HuH-7 (cell line): ENCODE measurements at regions not wholly inside any gene's neighbourhood (a gene's known extent, or its start where the extent isn't known, plus 50 kb on each side); places are given as distances from the start of the nearest gene placed in this dataset.

Experiments
- DNase-seq: peaks from one replicate; pipeline ENCODE4 v3.0.0; 2011; ENCODE audit warnings: low spot score

GRCh38 chr20:7411075-7411474 lies 529.2 kb downstream of the HAO1 start:
- DNase-seq = no peak

DNA sequence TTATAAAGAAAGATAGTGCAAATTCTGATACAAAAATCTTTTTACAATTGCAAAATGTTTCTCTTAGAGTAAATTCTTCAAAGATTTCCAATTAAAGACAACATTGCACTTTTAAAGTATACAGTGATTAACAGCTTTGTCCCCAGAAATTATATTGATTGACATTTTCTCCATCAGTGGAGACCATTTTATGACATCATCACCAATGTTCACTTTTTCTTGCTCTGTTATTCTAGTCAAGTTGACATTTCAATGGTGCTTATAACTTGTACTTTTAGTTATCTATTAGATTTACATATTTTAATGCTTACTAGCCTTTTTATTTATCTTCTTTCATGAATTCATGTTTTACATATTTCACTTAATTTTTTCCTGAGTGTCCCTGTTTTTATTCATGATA lies 524.8 kb downstream of the HAO1 start:
- DNase-seq = no peak

DNA sequence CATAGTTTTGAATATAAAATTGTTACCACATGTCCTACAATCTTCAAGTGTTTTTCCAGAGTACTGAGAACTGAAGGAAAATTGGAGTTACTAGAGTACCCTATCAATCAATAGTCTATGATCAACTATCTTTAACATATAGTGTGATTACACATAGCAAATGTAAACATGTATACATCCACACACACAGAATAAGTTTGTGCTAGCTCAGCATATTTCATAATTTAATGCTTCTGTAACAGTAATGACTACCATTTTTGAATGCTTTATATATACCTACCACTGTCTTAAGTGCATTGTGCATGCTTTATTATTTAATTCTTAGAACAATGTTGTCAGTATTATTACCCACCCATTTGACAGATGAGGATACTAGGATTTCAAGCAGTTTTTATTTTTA lies 523.9 kb downstream of the HAO1 start:
- no peak for DNase-seq

GRCh38 chr20:7420345-7420744 lies 519.9 kb downstream of the HAO1 start:
- DNase-seq = no peak

DNA sequence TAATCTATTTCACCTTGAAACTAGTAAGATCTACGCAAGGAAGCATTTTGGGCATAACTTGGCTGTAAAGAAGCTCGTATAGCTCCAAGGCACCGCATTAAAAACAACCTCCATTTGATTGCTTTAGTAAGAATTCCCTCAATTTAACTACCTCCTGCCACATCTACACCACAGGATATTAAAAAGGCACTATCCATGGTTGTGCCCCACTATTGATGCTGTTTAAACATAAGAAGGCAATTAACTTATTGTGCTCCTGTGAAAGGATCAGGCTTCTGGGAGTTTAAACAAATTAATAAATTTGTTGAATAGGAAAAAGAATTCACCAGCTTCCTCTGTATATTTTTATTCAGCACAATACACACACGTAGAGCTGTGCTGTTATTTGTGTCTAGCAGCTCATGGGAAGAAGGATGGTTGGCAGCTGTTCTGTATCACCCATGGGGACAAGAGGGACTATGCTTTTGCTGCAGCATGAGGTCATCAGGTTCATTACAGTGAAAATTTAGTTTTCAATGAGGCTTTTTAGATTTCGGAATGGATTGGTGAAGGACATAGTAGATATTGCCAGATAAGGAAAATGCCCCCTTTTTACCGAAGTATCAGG lies 513.3 kb downstream of the HAO1 start:
- no peak for DNase-seq

DNA sequence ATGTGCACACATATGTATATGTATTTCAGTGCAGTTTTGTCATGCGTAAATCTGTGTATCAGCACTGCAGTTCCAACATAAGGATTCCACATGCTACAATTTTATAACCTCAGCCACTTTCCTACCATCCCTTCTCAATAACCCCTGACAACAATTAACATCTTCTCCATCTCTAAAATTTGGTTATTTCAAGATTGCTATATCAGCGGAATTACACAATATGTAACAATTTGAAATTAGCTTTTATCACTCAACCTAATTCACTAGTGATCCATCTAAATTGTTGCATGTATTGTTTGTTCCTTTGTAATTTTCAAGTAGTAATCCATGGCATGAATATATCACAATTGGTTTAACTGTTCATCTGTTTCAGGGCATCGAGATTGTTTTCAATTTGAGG lies 511.3 kb downstream of the HAO1 start:
- no peak for DNase-seq

GRCh38 chr20:7432612-7433011 lies 507.6 kb downstream of the HAO1 start:
- DNase-seq = no peak

DNA sequence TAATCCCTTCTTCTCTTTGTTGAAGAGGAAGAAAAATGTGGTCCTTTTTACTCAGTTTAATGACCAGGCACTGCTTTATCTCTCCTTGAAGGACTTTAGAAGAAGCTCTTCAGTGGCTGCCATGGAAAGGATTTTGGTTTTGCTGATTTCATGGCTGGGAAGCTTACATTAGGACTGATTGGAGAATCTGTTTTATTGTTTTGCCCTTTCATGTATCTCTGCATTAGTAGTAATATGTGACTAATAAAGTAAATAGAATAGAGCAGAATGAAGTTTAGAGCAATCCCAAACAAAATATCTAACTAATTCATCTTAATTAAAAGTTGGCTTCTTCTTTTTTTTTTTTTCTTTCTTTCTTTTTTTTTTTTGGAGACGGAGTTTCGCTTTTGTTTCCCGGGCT lies 502.9 kb downstream of the HAO1 start:
- DNase-seq = no peak

GRCh38 chr20:7449269-7449668 lies 491.0 kb downstream of the HAO1 start:
- no peak for DNase-seq

GRCh38 chr20:7452890-7453289 lies 487.4 kb downstream of the HAO1 start:
- no peak for DNase-seq

GRCh38 chr20:7454047-7454446 lies 486.2 kb downstream of the HAO1 start:
- DNase-seq = no peak

DNA sequence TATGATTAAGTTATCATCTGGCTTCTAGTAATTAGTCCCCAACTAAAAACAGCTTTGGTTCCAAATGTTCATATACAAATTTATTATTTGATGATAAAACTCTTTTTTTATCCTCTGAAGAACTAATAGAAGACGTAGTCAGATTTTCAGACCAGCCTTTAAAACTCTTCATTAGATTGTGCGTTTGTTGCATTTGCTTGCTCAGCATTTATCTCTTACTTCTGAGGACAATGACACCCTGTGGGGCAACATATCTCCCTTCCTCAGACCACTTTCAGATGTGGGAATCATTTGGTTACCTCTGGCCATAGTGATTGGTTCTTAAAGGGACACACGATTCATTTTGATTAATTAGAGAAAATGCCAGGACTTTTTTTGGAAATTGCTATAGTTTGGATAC lies 481.8 kb downstream of the HAO1 start:
- DNase-seq = no peak

- no peak for DNase-seq
Measured at GRCh38 chr20:7459083-7459482, 481.2 kb downstream of the HAO1 start.

DNA sequence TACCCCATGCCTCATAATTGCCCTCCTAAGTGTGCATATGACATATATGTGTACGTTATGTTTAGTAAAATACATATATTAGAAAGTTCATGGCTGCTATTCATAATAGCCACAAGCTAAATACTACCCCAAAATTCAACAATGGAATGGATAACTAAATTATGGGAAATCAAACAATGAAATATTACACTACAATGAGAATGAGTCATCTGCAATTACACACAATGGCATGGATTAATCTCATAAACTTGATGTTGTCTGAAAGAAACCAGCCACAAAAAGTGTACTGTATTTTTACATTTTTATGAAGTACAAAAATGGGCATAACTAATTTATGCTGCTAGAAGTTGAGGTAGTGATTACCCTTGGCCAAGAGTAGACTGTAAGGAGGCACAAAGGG lies 477.0 kb downstream of the HAO1 start:
- no peak for DNase-seq

DNA sequence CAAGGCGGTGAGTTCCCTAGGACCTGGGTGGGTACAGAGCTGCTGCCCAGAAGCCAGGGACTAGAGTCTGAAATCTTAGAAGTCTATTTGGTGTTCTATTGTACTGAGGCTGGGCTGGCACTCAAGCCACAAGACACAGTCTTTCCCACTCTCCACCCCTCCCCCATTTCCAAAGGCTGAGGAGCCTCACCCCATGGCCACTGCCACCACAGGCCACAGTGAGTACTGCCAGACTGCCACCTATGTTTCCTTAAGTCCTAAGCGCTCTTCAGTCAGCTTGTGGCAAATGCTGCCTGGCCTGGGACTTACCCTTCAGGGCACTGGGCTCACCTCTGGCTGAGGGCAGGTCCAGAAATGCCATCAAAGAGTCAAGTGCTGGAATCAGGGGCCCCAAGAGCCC lies 469.3 kb downstream of the HAO1 start:
- DNase-seq = no peak

DNA sequence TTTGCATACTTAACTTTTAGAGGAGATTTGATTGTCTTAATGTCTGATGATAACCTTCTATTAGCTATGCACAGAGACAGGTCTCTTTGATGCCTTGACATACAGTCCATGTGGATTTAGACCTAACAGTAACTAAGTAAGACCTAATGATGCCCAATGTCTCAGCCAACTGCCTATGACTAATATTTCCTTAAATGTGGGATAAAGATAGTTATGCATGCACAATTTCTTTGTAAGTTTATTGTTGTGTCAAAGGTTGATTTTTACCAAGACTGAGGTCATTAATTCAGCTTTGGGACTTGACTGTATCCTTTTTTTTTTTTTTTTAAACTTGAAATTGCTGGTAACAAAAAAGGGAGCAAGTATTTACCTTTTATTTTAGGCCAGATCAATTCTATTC lies 450.0 kb downstream of the HAO1 start:
- DNase-seq = no peak

- DNase-seq = no peak
Measured at GRCh38 chr20:7492257-7492656, 448.0 kb downstream of the HAO1 start.

DNA sequence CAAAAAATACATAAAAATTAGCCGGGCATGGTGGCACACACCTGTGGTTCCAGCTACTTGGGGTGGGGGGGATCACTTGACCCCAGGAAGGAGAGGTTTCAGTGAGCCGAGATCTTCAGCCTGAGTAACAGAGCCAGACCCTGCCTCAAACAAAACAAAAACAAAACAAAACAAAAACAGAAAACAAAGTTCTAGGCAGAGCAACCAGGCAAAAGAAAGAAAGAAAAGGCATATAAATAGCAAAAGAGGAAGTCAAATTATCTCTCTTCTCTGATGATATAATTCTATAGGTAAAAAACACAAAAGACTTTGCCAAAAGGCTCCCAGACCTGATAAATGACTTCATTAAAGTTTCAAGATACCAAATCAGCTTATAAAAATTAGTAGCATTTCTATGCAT lies 446.9 kb downstream of the HAO1 start:
- DNase-seq = no peak

DNA sequence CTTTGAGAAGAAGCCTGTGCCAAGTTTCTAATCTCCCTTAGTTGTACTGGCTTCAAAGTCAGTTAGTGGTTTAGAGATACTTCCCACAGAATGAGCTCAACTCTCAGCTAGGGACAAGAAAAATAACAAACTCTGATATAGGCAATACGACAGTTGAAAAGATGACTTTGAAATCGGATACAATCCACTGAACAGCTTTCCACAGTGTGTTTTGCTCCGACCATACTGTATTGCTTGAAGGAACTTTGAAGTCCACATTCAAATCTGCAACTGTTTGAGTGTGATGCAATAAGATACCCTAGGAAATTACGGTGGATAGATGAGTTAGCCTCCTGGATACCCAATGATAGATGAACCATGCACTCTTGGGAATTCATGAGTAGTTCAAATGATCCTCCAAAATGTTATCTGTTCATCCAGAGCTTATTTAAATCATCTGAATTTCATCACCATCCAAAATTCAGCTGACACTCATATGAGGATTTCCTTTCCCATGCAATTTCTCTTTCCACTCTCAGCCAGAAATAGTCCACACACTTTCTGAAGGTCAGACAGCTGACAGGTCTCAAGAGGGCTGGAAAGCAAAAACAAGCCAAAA lies 443.8 kb downstream of the HAO1 start:
- DNase-seq = no peak

DNA sequence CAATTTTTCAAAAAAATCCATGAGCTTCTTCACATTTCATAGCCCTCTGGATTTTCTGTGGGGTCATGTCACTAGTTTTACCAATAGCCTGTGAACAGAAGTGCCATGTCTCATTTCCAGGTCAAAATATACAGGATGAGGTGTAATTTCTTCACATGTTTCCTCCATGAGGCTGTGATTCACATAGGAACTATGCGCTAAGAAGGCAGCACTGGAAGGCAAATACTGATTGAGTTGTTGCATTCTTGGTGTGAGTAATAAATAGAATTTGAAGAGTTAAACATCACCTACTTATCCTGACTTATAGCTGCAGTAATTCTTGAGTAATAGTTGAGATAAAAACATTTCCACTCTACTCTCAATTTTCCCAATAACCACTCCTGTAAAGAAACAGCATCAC lies 442.3 kb downstream of the HAO1 start:
- no peak for DNase-seq

DNA sequence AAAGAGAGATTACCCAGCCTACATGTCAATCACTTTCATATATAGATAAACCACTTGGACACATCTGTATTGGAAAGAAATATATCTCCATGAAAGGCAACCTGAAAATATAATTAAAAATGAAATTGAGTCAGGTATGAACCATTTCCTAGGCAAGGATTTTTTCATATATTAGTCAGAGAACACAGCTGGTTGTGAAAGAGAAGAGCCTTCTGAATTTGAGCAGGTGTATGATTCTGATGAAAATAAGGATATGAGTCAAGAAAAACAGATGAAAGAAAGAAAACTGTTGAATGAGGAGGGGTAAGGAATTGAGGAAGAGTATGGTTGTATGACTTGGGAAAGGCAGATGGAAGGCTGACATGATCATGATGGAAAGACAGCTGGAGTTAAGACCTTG lies 441.1 kb downstream of the HAO1 start:
- no peak for DNase-seq

GRCh38 chr20:7500231-7500663 lies 440.0 kb downstream of the HAO1 start:
- no peak for DNase-seq

DNA sequence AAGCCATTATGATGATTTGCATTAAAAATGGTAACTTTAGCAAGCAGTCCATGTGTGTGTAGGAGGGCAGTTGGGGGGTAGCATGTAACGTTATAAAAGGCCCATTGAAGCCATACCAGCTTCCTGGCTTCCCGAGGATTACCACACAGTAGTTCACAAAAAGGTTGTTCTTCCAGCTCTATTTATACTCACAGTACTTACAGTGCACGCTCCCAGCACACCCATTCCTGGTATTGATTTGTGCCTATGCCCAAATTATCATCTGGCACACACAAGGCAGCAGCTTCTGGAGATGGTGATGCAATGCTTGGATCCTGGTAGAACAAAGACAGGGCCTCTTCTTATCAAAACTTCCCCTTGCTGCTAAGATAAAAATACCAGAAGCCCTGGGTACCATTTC lies 436.8 kb downstream of the HAO1 start:
- no peak for DNase-seq

- DNase-seq = no peak
Measured at GRCh38 chr20:7505152-7505834, 435.0 kb downstream of the HAO1 start.
